ENCODE measurements at regions not wholly inside any gene's neighbourhood (a gene's known extent, or its start where the extent isn't known, plus 50 kb on each side); places are given as distances from the start of the nearest gene placed in this dataset.
"Not testable (repeated sequence)": the region's sequence is repeated elsewhere in the genome, so short reads cannot be mapped to it uniquely, and the experiment has no call there.

- dilution Hi-C loops (cut with MboI; ENCODE audit: extremely low pct_ligation_motif_present, low sequenced_read_pairs) = no loop called here
- Histone ChIP-seq H2AFZ (ENCODE audit: control insufficient read depth, low read length) (no peak overlapping the region), H3K79me2 (ENCODE audit: control insufficient read depth, insufficient read depth, low read length) (no peaks in the 10 kb centered on the region), H3K27ac (ENCODE audit: control insufficient read depth, insufficient read depth, low read length) (no peak overlapping the region), H4K20me1 (ENCODE audit: control insufficient read depth, extremely low read depth, insufficient read depth, low read length) (no peaks in the 10 kb centered on the region), H3K27me3 (ENCODE audit: control insufficient read depth, extremely low read depth, insufficient read depth, low read length) (no peaks in the 10 kb centered on the region), H3K9me1 (ENCODE audit: control insufficient read depth, extremely low read depth, insufficient read depth, low read length) (no peaks in the 10 kb centered on the region), H3K4me3 (ENCODE audit: control insufficient read depth in 2 of 3, extremely low read depth in 1 of 3, insufficient read depth in 2 of 3, low read depth in 1 of 3, low read length in 3 of 3) (no peak overlapping the region), H3K4me1 (ENCODE audit: control insufficient read depth, extremely low read depth, insufficient read depth, low read length) (peaks cover 17% of the 10 kb centered on the region), H3K4me2 (ENCODE audit: control insufficient read depth, extremely low read depth, insufficient read depth, low read depth, low read length) (no peak overlapping the region), H3K9ac (ENCODE audit: control insufficient read depth, extremely low read depth, insufficient read depth, low read length) (no peak overlapping the region), H3K9me3 (ENCODE audit: control insufficient read depth, low read depth, low read length) (peaks cover 5% of the 10 kb centered on the region), H3K36me3 (ENCODE audit: control insufficient read depth in 2 of 2, extremely low read depth in 1 of 2, insufficient read depth in 2 of 2, low read length in 2 of 2) (no peaks in the 10 kb centered on the region)
- TF ChIP-seq EZH2 (IDR thresholded peaks at IDR 0.05; ENCODE audit: low read length) = no peak
- TF ChIP-seq, protein P1, sequence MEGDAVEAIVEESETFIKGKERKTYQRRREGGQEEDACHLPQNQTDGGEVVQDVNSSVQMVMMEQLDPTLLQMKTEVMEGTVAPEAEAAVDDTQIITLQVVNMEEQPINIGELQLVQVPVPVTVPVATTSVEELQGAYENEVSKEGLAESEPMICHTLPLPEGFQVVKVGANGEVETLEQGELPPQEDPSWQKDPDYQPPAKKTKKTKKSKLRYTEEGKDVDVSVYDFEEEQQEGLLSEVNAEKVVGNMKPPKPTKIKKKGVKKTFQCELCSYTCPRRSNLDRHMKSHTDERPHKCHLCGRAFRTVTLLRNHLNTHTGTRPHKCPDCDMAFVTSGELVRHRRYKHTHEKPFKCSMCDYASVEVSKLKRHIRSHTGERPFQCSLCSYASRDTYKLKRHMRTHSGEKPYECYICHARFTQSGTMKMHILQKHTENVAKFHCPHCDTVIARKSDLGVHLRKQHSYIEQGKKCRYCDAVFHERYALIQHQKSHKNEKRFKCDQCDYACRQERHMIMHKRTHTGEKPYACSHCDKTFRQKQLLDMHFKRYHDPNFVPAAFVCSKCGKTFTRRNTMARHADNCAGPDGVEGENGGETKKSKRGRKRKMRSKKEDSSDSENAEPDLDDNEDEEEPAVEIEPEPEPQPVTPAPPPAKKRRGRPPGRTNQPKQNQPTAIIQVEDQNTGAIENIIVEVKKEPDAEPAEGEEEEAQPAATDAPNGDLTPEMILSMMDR (optimal IDR thresholded peaks at IDR 0.05 in 1 of 3, IDR thresholded peaks at IDR 0.05 in 1 of 3, conservative IDR thresholded peaks at IDR 0.05 in 1 of 3; ENCODE audit: extremely low read depth in 1 of 3, insufficient read depth in 2 of 3, low read length in 3 of 3) = no peak
- no peak for FAIRE-seq
- DNase-seq (ENCODE audit: low read depth, low spot score) = no peak
Measured at GRCh38 chr12:116450406-116450910, 108.7 kb upstream of the MAP1LC3B2 start.

DNA sequence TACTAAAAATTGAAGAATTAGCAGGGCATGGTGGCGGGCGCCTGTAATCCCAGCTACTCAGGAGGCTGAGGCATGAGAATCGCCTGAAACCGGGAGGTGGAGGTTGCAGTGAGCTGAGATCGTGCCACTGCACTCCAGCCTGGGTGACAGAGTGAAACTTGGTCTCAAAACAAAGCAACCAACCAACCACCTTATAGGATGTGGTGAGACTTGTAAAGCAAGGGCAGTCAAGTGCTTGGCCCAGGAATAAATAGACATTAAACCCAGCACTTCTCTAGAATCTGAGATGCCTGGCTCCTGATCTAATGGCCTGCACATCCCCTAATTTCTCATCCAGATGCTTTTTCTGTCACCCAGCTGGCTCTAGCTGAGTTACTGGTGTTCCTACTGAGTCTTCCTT, 106.2 kb upstream of the MAP1LC3B2 start:
- H2AFZ ChIP-seq (ENCODE audit: control insufficient read depth, low read length); H3K27me3 ChIP-seq (ENCODE audit: control insufficient read depth, extremely low read depth, insufficient read depth, low read length); H3K36me3 ChIP-seq (ENCODE audit: control insufficient read depth in 2 of 2, extremely low read depth in 1 of 2, insufficient read depth in 2 of 2, low read length in 2 of 2); H3K4me2 ChIP-seq (ENCODE audit: control insufficient read depth, extremely low read depth, insufficient read depth, low read depth, low read length); H3K9ac ChIP-seq (ENCODE audit: control insufficient read depth, extremely low read depth, insufficient read depth, low read length); H4K20me1 ChIP-seq (ENCODE audit: control insufficient read depth, extremely low read depth, insufficient read depth, low read length); H3K9me3 ChIP-seq (ENCODE audit: control insufficient read depth, low read depth, low read length); H3K9me1 ChIP-seq (ENCODE audit: control insufficient read depth, extremely low read depth, insufficient read depth, low read length); H3K4me3 ChIP-seq (ENCODE audit: control insufficient read depth in 2 of 3, extremely low read depth in 1 of 3, insufficient read depth in 2 of 3, low read depth in 1 of 3, low read length in 3 of 3); DNase-seq (ENCODE audit: low read depth, low spot score); H3K27ac ChIP-seq (ENCODE audit: control insufficient read depth, insufficient read depth, low read length); H3K79me2 ChIP-seq (ENCODE audit: control insufficient read depth, insufficient read depth, low read length); FAIRE-seq; dilution Hi-C loops (cut with MboI; ENCODE audit: extremely low pct_ligation_motif_present, low sequenced_read_pairs): not testable (repeated sequence)
- H3K4me1 ChIP-seq (ENCODE audit: control insufficient read depth, extremely low read depth, insufficient read depth, low read length) = peaks cover 26% of the 10 kb centered on the region

GRCh38 chr12:116453631-116454030, 105.5 kb upstream of the MAP1LC3B2 start:
- dilution Hi-C loops (cut with MboI; ENCODE audit: extremely low pct_ligation_motif_present, low sequenced_read_pairs) = no loop called here
- TF ChIP-seq EZH2 (IDR thresholded peaks at IDR 0.05; ENCODE audit: low read length) = no peak
- TF ChIP-seq, protein P1 (optimal IDR thresholded peaks at IDR 0.05 in 1 of 3, IDR thresholded peaks at IDR 0.05 in 1 of 3, conservative IDR thresholded peaks at IDR 0.05 in 1 of 3; ENCODE audit: extremely low read depth in 1 of 3, insufficient read depth in 2 of 3, low read length in 3 of 3) = no peak
- H3K27me3 ChIP-seq (ENCODE audit: control insufficient read depth, extremely low read depth, insufficient read depth, low read length) = no peaks in the 10 kb centered on the region
- peak overlapping the region; percentile 99 for H3K27ac ChIP-seq (ENCODE audit: control insufficient read depth, insufficient read depth, low read length)
- no peaks in the 10 kb centered on the region for H3K36me3 ChIP-seq (ENCODE audit: control insufficient read depth in 2 of 2, extremely low read depth in 1 of 2, insufficient read depth in 2 of 2, low read length in 2 of 2)
- H3K4me2 ChIP-seq (ENCODE audit: control insufficient read depth, extremely low read depth, insufficient read depth, low read depth, low read length) = no peak overlapping the region
- no peak overlapping the region for H3K4me3 ChIP-seq (ENCODE audit: control insufficient read depth in 2 of 3, extremely low read depth in 1 of 3, insufficient read depth in 2 of 3, low read depth in 1 of 3, low read length in 3 of 3)
- H3K79me2 ChIP-seq (ENCODE audit: control insufficient read depth, insufficient read depth, low read length) = no peaks in the 10 kb centered on the region
- H4K20me1 ChIP-seq (ENCODE audit: control insufficient read depth, extremely low read depth, insufficient read depth, low read length) = no peaks in the 10 kb centered on the region
- no peak overlapping the region for H3K9ac ChIP-seq (ENCODE audit: control insufficient read depth, extremely low read depth, insufficient read depth, low read length)
- H3K9me1 ChIP-seq (ENCODE audit: control insufficient read depth, extremely low read depth, insufficient read depth, low read length) = no peaks in the 10 kb centered on the region
- no peak overlapping the region for H2AFZ ChIP-seq (ENCODE audit: control insufficient read depth, low read length)
- no peak for FAIRE-seq
- peaks cover 26% of the 10 kb centered on the region for H3K4me1 ChIP-seq (ENCODE audit: control insufficient read depth, extremely low read depth, insufficient read depth, low read length)
- no peak for DNase-seq (ENCODE audit: low read depth, low spot score)
- H3K9me3 ChIP-seq (ENCODE audit: control insufficient read depth, low read depth, low read length) = peaks cover 5% of the 10 kb centered on the region
